ENCODE measurements at regions not wholly inside any gene's neighbourhood (a gene's known extent, or its start where the extent isn't known, plus 50 kb on each side); places are given as distances from the start of the nearest gene placed in this dataset.

GRCh38 chr10:52437205-52437646 is 123.1 kb downstream of the DKK1 start:
- intact Hi-C loops (cut with DNase I) = no loop called here
- no peak for DNase-seq

GRCh38 chr10:52438119-52438518 is 124.0 kb downstream of the DKK1 start:
- intact Hi-C loops (cut with DNase I) = no loop called here

GRCh38 chr10:52440612-52441285 is 126.7 kb downstream of the DKK1 start:
- DNase-seq = no peak
- intact Hi-C loops (cut with DNase I) = no loop called here

More at GRCh38 chr10:52438119-52438518, 124.0 kb downstream of the DKK1 start:
- no peak for DNase-seq

GRCh38 chr10:52442576-52442975 is 128.5 kb downstream of the DKK1 start:
- intact Hi-C loops (cut with DNase I) = no loop called here
- DNase-seq = no peak

GRCh38 chr10:52443419-52444388 is 129.6 kb downstream of the DKK1 start:
- no peak for DNase-seq
- intact Hi-C loops (cut with DNase I) = no loop called here

GRCh38 chr10:52446391-52446790 is 132.3 kb downstream of the DKK1 start:
- no peak for DNase-seq
- intact Hi-C loops (cut with DNase I) = no loop called here

- intact Hi-C loops (cut with DNase I) = no loop called here
- no peak for DNase-seq
Observed at GRCh38 chr10:52447931-52448353, 133.9 kb downstream of the DKK1 start.

- DNase-seq = no peak
- intact Hi-C loops (cut with DNase I) = no loop called here
Observed at GRCh38 chr10:52450762-52451291, 136.7 kb downstream of the DKK1 start.

GRCh38 chr10:52451817-52452216 is 137.7 kb downstream of the DKK1 start:
- intact Hi-C loops (cut with DNase I) = no loop called here
- no peak for DNase-seq

- intact Hi-C loops (cut with DNase I) = no loop called here
Observed at GRCh38 chr10:52452600-52453493, 138.8 kb downstream of the DKK1 start.

GRCh38 chr10:52453501-52453900 is 139.4 kb downstream of the DKK1 start:
- no peak for DNase-seq
- intact Hi-C loops (cut with DNase I) = no loop called here

More at GRCh38 chr10:52452600-52453493, 138.8 kb downstream of the DKK1 start:
- DNase-seq = no peak

GRCh38 chr10:52454491-52454890 is 140.4 kb downstream of the DKK1 start:
- no peak for DNase-seq
- intact Hi-C loops (cut with DNase I) = no loop called here

GRCh38 chr10:52455098-52455497 is 141.0 kb downstream of the DKK1 start:
- intact Hi-C loops (cut with DNase I) = no loop called here
- no peak for DNase-seq

- DNase-seq = no peak
- intact Hi-C loops (cut with DNase I) = no loop called here
Observed at GRCh38 chr10:52459097-52459496, 145.0 kb downstream of the DKK1 start.

GRCh38 chr10:52463826-52464225 is 149.7 kb downstream of the DKK1 start:
- no peak for DNase-seq
- intact Hi-C loops (cut with DNase I) = no loop called here

- intact Hi-C loops (cut with DNase I) = no loop called here
- no peak for DNase-seq
Observed at GRCh38 chr10:52464368-52465124, 150.5 kb downstream of the DKK1 start.

GRCh38 chr10:52465202-52465601 is 151.1 kb downstream of the DKK1 start:
- no peak for DNase-seq
- intact Hi-C loops (cut with DNase I) = no loop called here

- DNase-seq = peak in 21 of 42 donors; percentile 1 to 46 (median 18)
- intact Hi-C loops (cut with DNase I) = no loop called here
Observed at GRCh38 chr10:52466464-52466863, 152.4 kb downstream of the DKK1 start.

Data from head of caudate nucleus (tissue), 42 donors.